ENCODE measurements at regions not wholly inside any gene's neighbourhood (a gene's known extent, or its start where the extent isn't known, plus 50 kb on each side); places are given as distances from the start of the nearest gene placed in this dataset.

- H3K27me3 Mint-ChIP-seq, result peaks cover 2% of the 10 kb centered on the region
- ATAC-seq (no peak), DNase-seq (no peak)
- H3K27ac Mint-ChIP-seq, result no peak overlapping the region
- H3K9me3 Mint-ChIP-seq (ENCODE audit: low read depth), result no peaks in the 10 kb centered on the region
- H3K4me1 Mint-ChIP-seq, result no peaks in the 10 kb centered on the region
- CTCF ChIA-PET, result no interaction called here
- no peak overlapping the region for H3K4me3 Mint-ChIP-seq
- H3K36me3 Mint-ChIP-seq, result no peaks in the 10 kb centered on the region
Observed at GRCh38 chr10:128927497-128928161, 539.4 kb upstream of the MGMT start.

GRCh38 chr10:128928231-128928836, 538.7 kb upstream of the MGMT start:
- H3K9me3 Mint-ChIP-seq (ENCODE audit: low read depth), result no peaks in the 10 kb centered on the region
- peaks cover 2% of the 10 kb centered on the region for H3K27me3 Mint-ChIP-seq
- no peaks in the 10 kb centered on the region for H3K36me3 Mint-ChIP-seq
- no peaks in the 10 kb centered on the region for H3K4me1 Mint-ChIP-seq
- CTCF ChIA-PET, result no interaction called here
- DNase-seq (no peak), ATAC-seq (no peak)
- H3K27ac Mint-ChIP-seq, result no peak overlapping the region
- H3K4me3 Mint-ChIP-seq, result no peak overlapping the region

GRCh38 chr10:128929131-128929530, 537.9 kb upstream of the MGMT start:
- no peak overlapping the region for H3K4me3 Mint-ChIP-seq

GRCh38 chr10:128929767-128930166, 537.3 kb upstream of the MGMT start:
- no peaks in the 10 kb centered on the region for H3K36me3 Mint-ChIP-seq
- no peaks in the 10 kb centered on the region for H3K9me3 Mint-ChIP-seq (ENCODE audit: low read depth)
- peaks cover 4% of the 10 kb centered on the region for H3K27me3 Mint-ChIP-seq
- CTCF ChIA-PET, result no interaction called here
- no peak overlapping the region for H3K4me3 Mint-ChIP-seq
- DNase-seq (no peak), ATAC-seq (no peak)
- no peak overlapping the region for H3K27ac Mint-ChIP-seq
- peaks cover 10% of the 10 kb centered on the region for H3K4me1 Mint-ChIP-seq

More at GRCh38 chr10:128929131-128929530, 537.9 kb upstream of the MGMT start:
- DNase-seq (no peak), ATAC-seq (no peak)
- H3K4me1 Mint-ChIP-seq, result peaks cover 5% of the 10 kb centered on the region
- peaks cover 3% of the 10 kb centered on the region for H3K27me3 Mint-ChIP-seq
- no peak overlapping the region for H3K27ac Mint-ChIP-seq
- no peaks in the 10 kb centered on the region for H3K9me3 Mint-ChIP-seq (ENCODE audit: low read depth)
- CTCF ChIA-PET, result no interaction called here
- H3K36me3 Mint-ChIP-seq, result no peaks in the 10 kb centered on the region

GRCh38 chr10:128930515-128930914, 536.5 kb upstream of the MGMT start:
- Mint-ChIP-seq H3K36me3 (no peaks in the 10 kb centered on the region), H3K9me3 (ENCODE audit: low read depth) (no peaks in the 10 kb centered on the region), H3K27ac (no peak overlapping the region), H3K27me3 (peaks cover 4% of the 10 kb centered on the region), H3K4me1 (peaks cover 13% of the 10 kb centered on the region), H3K4me3 (no peak overlapping the region)
- ATAC-seq, result no peak
- DNase-seq, result no peak
- CTCF ChIA-PET, result no interaction called here

GRCh38 chr10:128932071-128932820, 534.8 kb upstream of the MGMT start:
- Mint-ChIP-seq H3K4me1 (peaks cover 13% of the 10 kb centered on the region), H3K36me3 (no peaks in the 10 kb centered on the region), H3K9me3 (ENCODE audit: low read depth) (no peaks in the 10 kb centered on the region), H3K27ac (no peak overlapping the region), H3K4me3 (no peak overlapping the region), H3K27me3 (peaks cover 7% of the 10 kb centered on the region)
- DNase-seq (no peak), ATAC-seq (no peak)
- CTCF ChIA-PET, result no interaction called here

GRCh38 chr10:128934492-128934891, 532.5 kb upstream of the MGMT start:
- no peaks in the 10 kb centered on the region for H3K9me3 Mint-ChIP-seq (ENCODE audit: low read depth)
- H3K4me3 Mint-ChIP-seq, result no peak overlapping the region
- CTCF ChIA-PET, result no interaction called here
- no peak overlapping the region for H3K27ac Mint-ChIP-seq
- DNase-seq (no peak), ATAC-seq (no peak)
- peaks cover 13% of the 10 kb centered on the region for H3K4me1 Mint-ChIP-seq
- H3K36me3 Mint-ChIP-seq, result no peaks in the 10 kb centered on the region
- H3K27me3 Mint-ChIP-seq, result peaks cover 5% of the 10 kb centered on the region

GRCh38 chr10:128936392-128936791, 530.6 kb upstream of the MGMT start:
- H3K27ac Mint-ChIP-seq, result no peak overlapping the region
- CTCF ChIA-PET, result no interaction called here
- peaks cover 5% of the 10 kb centered on the region for H3K27me3 Mint-ChIP-seq

GRCh38 chr10:128938558-128938957, 528.5 kb upstream of the MGMT start:
- CTCF ChIA-PET, result no interaction called here
- no peak overlapping the region for H3K4me3 Mint-ChIP-seq

More at GRCh38 chr10:128936392-128936791, 530.6 kb upstream of the MGMT start:
- Mint-ChIP-seq H3K9me3 (ENCODE audit: low read depth) (no peaks in the 10 kb centered on the region), H3K4me1 (peaks cover 13% of the 10 kb centered on the region), H3K4me3 (no peak overlapping the region), H3K36me3 (no peaks in the 10 kb centered on the region)
- no peak for ATAC-seq
- DNase-seq, result no peak

GRCh38 chr10:128940081-128940480, 527.0 kb upstream of the MGMT start:
- no peaks in the 10 kb centered on the region for H3K4me1 Mint-ChIP-seq
- DNase-seq (no peak), ATAC-seq (no peak)
- no peaks in the 10 kb centered on the region for H3K36me3 Mint-ChIP-seq
- no peak overlapping the region for H3K27ac Mint-ChIP-seq
- CTCF ChIA-PET, result no interaction called here
- H3K9me3 Mint-ChIP-seq (ENCODE audit: low read depth), result peaks cover 6% of the 10 kb centered on the region
- no peak overlapping the region for H3K4me3 Mint-ChIP-seq
- peaks cover 3% of the 10 kb centered on the region for H3K27me3 Mint-ChIP-seq

More at GRCh38 chr10:128938558-128938957, 528.5 kb upstream of the MGMT start:
- Mint-ChIP-seq H3K9me3 (ENCODE audit: low read depth) (no peaks in the 10 kb centered on the region), H3K27ac (no peak overlapping the region), H3K27me3 (peaks cover 5% of the 10 kb centered on the region), H3K4me1 (peaks cover 13% of the 10 kb centered on the region), H3K36me3 (no peaks in the 10 kb centered on the region)
- DNase-seq, result no peak
- no peak for ATAC-seq

GRCh38 chr10:128943111-128943510, 523.9 kb upstream of the MGMT start:
- ATAC-seq, result no peak
- CTCF ChIA-PET, result no interaction called here
- Mint-ChIP-seq H3K36me3 (no peaks in the 10 kb centered on the region), H3K27me3 (no peaks in the 10 kb centered on the region), H3K9me3 (ENCODE audit: low read depth) (peaks cover 9% of the 10 kb centered on the region), H3K27ac (no peak overlapping the region), H3K4me1 (no peaks in the 10 kb centered on the region), H3K4me3 (no peak overlapping the region)
- no peak for DNase-seq

GRCh38 chr10:128945398-128945797, 521.6 kb upstream of the MGMT start:
- no peak overlapping the region for H3K4me3 Mint-ChIP-seq
- ATAC-seq, result no peak

GRCh38 chr10:128950159-128950915, 516.7 kb upstream of the MGMT start:
- Mint-ChIP-seq H3K36me3 (no peaks in the 10 kb centered on the region), H3K9me3 (ENCODE audit: low read depth) (peaks cover 3% of the 10 kb centered on the region), H3K4me1 (no peaks in the 10 kb centered on the region), H3K27me3 (no peaks in the 10 kb centered on the region), H3K27ac (no peak overlapping the region), H3K4me3 (no peak overlapping the region)
- ATAC-seq (no peak), DNase-seq (no peak)
- CTCF ChIA-PET, result no interaction called here

More at GRCh38 chr10:128945398-128945797, 521.6 kb upstream of the MGMT start:
- Mint-ChIP-seq H3K4me1 (no peaks in the 10 kb centered on the region), H3K9me3 (ENCODE audit: low read depth) (peaks cover 9% of the 10 kb centered on the region), H3K27ac (no peak overlapping the region), H3K36me3 (no peaks in the 10 kb centered on the region), H3K27me3 (no peaks in the 10 kb centered on the region)
- CTCF ChIA-PET, result no interaction called here
- DNase-seq, result no peak
